GM19468 (cell line): ENCODE measurements at regions not wholly inside any gene's neighbourhood (a gene's known extent, or its start where the extent isn't known, plus 50 kb on each side); places are given as distances from the start of the nearest gene placed in this dataset.
"Not testable (repeated sequence)": the region's sequence is repeated elsewhere in the genome, so short reads cannot be mapped to it uniquely, and the experiment has no call there.

Experiments used
- ATAC-seq: cut with Tn5 transposase; IDR thresholded peaks from one replicate; pipeline ENCODE4 v1.9.1; 2021; ENCODE audit warnings: mild to moderate bottlenecking, moderate library complexity, moderate number of reproducible peaks; ENCODE audit not compliant: unreplicated experiment; ENCODE audit errors: extremely low read depth

- not testable (repeated sequence) for ATAC-seq
Measured at GRCh38 chr4:154117726-154118125, 328.8 kb upstream of the SFRP2 start.

DNA sequence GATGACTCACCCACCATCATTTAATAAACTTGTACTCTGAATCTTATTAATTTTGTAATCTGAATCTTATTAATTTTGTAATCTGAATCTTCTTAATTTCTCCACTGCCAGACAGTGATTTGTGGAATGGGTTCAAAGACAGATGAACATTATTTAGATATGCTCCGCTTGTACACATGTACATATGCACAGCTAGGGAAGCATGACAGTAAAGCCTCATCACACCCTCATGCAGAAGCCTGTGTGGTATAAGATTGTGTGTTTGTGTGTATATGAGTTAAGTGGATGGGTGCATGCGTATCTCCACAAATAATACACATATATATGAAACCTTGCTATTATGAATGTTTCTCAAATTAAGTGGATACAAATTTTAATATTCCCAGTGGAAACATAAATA, 318.5 kb upstream of the SFRP2 start:
- ATAC-seq: no peak

DNA sequence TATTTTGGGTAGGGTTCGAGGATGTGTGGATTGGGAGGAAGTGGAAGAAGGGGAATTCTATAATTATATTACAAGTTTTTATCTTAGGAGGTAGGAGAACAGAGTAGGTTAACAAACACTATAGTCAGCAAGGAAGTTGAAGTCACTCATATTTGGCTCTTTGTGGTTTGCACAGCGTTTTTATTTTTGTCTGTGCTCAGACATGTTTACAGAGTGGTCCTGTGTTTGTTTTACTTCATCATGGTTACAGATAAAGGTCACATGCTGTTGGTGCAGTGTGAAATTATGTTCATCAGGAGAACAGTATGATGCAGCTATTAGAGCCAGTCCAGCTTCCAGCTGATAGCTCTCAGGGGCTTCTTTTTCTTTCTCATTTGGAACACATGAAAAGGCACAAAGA, 299.9 kb upstream of the SFRP2 start:
- ATAC-seq: no peak

DNA sequence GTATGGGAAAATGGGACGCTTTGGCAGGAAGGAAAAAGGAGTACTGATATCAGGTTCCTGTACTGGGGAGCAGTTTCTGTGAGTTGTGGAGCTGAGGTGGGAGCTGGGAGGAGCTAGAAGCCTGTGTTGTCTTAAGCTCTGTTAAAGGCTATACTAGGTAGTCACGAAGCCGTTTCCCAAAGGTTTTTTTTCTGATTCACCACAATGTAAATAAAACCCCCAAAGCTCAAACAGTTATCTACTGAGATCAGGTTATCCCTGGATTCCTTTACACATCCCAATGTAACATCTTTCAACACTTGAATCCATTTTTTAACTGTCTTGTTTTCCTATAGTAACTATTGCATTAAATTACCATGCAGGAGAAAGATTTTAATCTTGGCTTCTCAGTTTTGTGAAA, 297.4 kb upstream of the SFRP2 start:
- ATAC-seq: no peak

DNA sequence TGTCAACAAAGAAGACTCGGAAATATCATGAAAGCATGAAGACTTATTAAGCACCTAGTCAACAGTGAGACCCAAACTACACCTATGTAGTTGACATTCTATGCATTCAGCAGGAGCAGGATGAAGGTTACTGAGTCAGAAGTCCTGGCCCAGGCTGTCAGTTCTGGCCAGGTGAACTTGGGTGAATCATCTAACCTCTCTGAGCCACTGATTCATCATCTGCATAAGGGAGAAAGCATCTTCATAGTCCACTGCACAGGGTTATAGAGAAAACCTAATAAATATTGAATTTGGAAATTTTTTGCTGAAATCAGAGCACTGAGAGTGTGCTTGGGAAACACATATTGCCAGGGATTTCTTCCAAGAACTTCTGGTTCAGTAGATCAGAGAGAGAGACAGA, 296.0 kb upstream of the SFRP2 start:
- no peak for ATAC-seq

DNA sequence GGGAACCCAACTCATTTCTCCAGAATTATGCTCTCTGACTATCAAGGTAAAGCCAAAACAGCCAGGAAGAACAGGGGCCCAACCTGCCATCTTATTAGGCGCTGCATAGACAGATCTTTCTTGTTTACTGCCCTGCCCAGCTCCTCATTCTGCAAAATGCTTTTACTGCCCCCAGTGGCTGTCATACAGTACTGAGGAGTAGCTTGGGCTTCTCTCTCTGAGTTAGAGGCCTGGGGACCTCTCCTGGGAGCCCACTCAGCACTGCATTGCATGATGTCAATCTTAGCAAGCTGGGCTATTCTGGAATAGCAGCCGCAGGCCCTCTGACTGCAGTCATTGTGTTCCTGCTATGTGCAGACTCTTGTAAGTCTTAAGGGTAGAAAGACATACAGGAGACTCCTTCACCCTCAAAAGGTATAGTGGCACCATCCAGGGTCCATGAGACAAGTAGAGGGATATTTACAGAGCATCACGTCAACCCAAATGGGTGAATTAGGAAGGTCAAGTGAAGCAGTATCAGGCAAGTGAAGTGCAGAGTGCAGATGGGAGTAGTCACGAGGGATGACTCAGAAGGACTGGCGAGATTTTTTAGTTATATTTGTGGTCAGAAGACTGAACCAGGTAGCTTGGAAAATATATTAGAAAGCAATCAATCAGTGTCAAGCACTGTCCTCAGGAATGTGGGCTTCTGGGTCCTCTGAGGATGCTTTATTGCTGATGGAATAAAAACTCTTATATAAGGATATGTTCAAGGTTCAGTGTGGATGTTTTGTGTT, 294.1 kb upstream of the SFRP2 start:
- ATAC-seq: no peak

DNA sequence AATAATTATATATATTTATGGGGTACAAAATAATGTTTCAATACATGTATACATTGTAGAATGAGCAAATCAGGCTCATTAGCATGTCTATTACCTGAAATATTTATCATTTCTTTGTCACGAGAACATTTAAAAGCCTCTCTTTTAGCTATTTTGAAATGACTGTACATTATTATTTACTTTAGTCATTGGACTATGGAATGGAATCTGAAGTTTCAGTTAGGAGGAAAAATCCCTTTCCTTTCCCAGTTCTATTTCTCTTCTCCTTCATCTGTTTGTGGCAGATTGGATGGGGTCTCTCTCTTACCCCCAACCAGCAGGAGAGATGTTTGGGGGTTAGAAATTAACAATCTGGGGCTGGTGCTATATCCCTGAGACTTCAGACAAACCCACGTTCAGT, 292.5 kb upstream of the SFRP2 start:
- ATAC-seq: no peak

DNA sequence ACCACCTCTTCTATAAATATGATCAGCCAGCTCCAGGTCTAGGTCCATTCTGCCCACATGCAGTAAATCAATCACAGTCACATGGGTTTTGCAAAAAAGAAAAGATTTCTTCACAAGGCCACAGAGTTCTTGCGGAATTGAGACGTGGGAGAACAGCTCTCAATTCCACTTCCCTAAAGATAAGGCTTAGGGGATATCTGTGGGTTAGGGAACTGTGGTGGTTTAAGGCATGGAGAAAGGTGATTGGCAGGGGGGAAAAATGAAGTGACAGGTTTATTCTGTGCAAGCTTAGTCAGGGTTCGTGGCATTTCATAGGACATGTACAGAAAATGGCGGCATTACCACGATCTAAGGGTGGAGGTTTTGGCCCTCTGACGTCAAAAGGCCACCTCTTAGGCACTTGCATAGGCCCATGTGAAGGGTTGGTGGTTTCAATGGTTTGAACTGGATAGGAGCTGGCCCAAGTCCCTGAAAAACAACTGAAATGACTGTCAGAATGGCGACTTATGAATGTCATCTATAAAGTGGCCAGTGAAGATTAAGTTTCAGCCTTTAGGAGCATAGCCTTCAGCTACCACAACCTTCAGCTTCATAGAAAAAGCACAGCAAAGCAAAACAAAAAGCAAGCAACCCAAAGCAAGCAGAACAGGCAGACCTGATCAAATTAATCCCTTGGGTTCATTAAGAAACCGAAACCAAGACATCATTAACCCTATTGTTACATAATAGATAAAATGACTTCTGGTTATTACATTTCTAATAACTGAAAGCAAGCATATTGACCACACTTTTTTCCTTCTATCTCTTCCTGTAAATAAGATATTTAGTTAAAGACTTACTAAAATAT, 289.8 kb upstream of the SFRP2 start:
- no peak for ATAC-seq

GRCh38 chr4:154076921-154077320, 288.0 kb upstream of the SFRP2 start:
- ATAC-seq: no peak

GRCh38 chr4:154073107-154073822, 284.4 kb upstream of the SFRP2 start:
- no peak for ATAC-seq

DNA sequence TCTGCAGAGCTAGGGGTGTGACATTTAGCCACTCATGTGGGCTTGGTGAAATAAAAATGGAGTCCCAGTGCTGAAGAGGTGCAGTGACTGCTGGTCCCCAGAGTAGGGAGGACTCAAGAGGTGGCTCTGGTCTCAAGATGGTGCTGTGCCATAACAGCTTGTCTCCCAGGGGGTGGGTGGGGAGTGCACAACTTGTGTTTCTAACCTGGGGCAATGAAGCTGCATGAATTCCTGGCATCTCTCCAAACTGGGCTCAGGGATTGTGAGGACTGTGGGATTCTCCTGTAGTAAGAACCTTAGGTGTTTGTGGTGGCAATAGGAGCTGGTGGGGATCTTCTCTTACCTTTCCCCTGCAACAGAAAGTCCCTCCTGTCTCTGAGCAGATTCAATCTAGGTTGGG, 278.9 kb upstream of the SFRP2 start:
- ATAC-seq: no peak

GRCh38 chr4:154065368-154065767, 276.5 kb upstream of the SFRP2 start:
- no peak for ATAC-seq

DNA sequence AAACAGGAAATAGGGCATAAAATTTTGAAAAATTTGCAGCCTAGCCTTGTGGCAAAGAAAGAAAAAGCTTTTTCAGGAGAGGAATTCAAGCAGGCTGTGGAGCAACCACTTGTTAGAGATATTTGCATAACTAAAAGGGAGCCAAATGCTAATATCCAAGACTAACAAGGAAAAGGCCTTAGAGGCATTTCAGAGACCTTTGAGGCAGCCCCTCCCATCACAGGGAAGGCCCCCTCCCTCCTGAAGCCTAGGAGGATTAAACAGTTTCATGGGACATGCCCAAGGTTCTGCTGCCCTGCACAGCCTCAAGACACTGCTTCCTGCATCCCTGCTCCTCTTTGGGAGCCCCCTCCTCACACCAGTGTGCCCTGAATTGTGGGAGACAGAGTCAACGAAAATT, 275.4 kb upstream of the SFRP2 start:
- no peak for ATAC-seq

DNA sequence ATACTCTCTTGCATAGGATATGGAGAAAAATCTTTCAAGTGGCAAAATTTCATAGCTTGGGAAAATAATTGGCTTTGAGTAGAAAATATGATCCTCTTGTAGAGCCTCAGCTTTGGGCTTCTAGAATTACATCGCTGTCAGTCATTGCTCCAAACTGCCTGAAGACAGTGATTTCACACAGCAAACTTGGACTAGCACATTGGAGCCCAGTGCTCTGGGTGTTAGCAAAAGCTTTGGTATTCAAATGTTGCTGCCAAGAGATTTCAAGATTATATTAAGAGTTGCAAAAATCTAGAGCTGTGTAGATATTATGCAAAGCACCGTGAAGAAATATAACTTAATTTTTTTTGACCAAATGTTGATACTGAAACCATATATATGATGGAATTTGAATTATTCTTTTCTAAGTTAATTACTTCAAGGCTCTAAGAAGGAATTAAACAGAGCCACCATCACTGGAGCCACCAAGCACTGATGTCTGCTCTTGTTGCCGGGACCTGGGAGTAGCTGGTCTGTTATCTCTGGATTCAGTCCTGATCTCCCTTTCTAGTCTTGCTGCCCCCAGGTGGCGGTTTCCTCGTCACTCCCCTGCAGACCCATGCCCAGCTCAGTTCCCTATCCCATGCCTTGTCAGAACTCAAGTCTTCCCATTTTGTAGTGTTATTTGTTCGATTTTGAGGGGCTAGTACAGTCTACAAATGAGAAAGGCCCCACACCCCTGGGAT, 260.7 kb upstream of the SFRP2 start:
- no peak for ATAC-seq

DNA sequence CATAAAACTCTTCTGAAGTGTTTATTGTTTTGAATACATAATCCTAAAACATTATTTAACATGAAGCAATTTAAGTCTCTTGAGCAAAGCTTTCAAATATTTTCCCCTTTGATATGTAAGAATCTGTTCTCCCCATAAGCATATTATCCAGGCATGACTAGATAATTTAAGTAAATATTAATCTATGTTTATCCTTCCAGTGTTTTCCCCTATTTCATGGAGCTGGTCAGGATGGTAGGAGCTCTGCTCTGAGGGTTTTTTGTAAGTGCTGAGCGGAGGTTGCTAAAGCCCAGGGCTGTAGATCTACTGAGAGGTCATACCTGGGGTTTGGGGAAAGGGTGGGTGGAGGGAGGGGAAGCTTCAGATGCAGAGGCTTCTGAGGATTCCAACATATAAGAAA, 258.9 kb upstream of the SFRP2 start:
- ATAC-seq: no peak

DNA sequence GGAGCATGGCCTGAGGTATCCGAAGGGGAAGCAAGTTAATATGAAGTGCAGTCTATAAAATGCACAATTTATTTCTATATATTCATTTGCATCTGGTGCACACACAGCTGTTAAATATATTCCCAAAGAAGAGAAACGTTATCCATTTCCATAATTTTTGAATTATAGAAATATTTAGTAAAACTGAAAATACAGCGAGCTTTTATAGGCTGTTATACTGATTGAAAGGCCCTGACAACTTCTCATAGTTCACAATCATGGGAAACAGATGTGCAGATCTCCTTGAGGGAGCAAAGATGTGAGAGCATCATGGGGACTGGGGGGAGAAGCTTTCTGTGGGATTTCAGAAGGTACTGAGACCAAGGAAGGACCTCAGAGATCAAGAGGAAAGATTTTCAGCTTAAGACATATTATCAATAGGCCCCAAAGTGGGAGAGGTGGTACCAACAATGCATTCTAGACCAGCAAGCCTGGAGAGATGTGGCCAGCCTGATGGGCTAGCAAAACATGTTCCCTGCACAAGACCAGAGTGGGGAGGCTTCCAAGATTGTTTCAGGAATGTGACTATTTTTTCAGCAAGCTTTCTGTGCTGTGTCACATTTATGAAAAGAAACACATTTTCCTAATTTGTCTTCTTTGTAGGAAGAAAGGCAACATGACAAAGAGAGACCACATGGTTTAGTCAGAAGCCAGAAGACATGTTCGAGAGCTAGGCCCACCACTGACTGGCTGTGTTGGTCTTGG, 256.0 kb upstream of the SFRP2 start:
- no peak for ATAC-seq

DNA sequence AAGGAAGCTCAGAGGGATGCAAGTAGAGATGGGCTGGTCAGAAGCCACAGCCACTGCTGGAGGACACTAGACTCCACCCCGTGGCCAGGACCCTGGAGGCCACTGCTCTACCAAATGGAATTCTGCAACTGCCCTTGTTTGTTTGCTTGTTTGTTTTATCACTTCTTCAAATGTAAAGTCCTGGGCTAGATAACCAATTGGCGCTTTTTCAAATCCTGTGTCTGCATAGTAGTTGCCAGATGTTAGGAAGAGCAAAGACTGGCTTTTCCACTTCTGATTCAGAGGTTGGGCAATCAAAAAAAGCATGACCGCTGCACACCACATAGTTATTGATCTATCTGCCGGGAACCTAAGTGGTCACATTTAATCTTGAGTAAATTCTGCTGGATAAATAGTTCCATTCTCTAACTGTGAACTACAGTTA, 255.2 kb upstream of the SFRP2 start:
- ATAC-seq: no peak

- no peak for ATAC-seq
Measured at GRCh38 chr4:154041640-154042039, 252.8 kb upstream of the SFRP2 start.

- ATAC-seq: no peak
Measured at GRCh38 chr4:154039435-154040343, 250.8 kb upstream of the SFRP2 start.
